Suprapubic skin (tissue), 4 donors: ENCODE measurements at regions not wholly inside any gene's neighbourhood (a gene's known extent, or its start where the extent isn't known, plus 50 kb on each side); places are given as distances from the start of the nearest gene placed in this dataset.

Experiments used
- DNase-seq, 2 donors: peaks; one replicate each; pipeline ENCODE4 v3.0.0-alpha.2; 2019; ENCODE audit warnings: low spot score in 2 of 2
- H3K27ac ChIP-seq: fragments of 200-600 bp; sonication (generic); one replicate; pipeline ENCODE4 v1.5.1; 2019
- H3K27me3 ChIP-seq: fragments of 200-600 bp; sonication (generic); one replicate; pipeline ENCODE4 v1.5.1; 2019
- H3K36me3 ChIP-seq: fragments of 200-600 bp; sonication (generic); one replicate; pipeline ENCODE4 v1.5.1; 2019
- H3K4me1 ChIP-seq: fragments of 200-600 bp; sonication (generic); one replicate; pipeline ENCODE4 v1.5.1; 2019
- H3K4me3 ChIP-seq: fragments of 200-600 bp; sonication (generic); one replicate; pipeline ENCODE4 v1.5.1; 2019; ENCODE audit warnings: mild to moderate bottlenecking
- H3K9me3 ChIP-seq: fragments of 200-600 bp; sonication (generic); one replicate; pipeline ENCODE4 v1.5.1; 2019
- EP300 ChIP-seq: sonication (generic); formaldehyde crosslinking; IDR thresholded peaks from one replicate; pipeline ENCODE4 v1.6.1; 2017; ENCODE audit warnings: antibody characterized with exemption
- POLR2A ChIP-seq, 2 donors: fragments of 450-650 bp; IDR thresholded peaks; one replicate each; pipeline ENCODE4 v1.6.1; 2017; ENCODE audit warnings: antibody characterized with exemption in 2 of 2, mild to moderate bottlenecking in 2 of 2, moderate library complexity in 2 of 2
- POLR2AphosphoS5 ChIP-seq, 3 donors: sonication (generic); formaldehyde crosslinking; IDR thresholded peaks; one replicate each; pipeline ENCODE4 v1.6.1; 2017; ENCODE audit warnings: antibody characterized with exemption in 3 of 3
- WGBS: methylation state at CpG from one replicate; pipeline ENCODE4 v1.1.5; 2018; 5-methylcytosine and 5-hydroxymethylcytosine counted together
- TF ChIP-seq, protein P1 (sequence below), 2 donors: fragments of 200-600 bp in 1 of 2; fragments of 450-650 bp in 1 of 2; sonication (generic) in 1 of 2; IDR thresholded peaks; one replicate each; pipeline ENCODE4 v1.5.1; 2016 to 2019; ENCODE audit warnings: antibody characterized with exemption in 2 of 2, mild to moderate bottlenecking in 1 of 2, moderate library complexity in 1 of 2

DNA sequence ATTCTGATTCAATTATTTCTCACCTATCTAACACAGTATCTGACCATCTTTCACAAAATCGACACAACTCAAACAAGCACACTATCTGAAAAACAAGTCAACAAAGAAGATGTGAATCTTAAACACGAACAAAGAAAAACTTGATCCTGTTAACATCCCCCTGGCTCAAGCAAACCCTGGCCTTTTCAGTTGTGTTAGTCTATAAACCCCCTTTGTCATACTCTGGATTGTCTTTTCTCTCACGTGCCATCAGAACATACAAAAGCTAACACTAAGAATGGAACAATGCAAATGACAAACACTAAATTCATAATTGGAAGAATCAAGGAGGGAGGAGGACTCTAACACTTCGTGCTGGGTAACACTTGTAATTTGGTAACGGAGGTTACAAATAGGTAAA is 168.7 kb downstream of the GASK1B start:
- Histone ChIP-seq H3K4me1 (peaks cover 19% of the 10 kb centered on the region), H3K36me3 (no peaks in the 10 kb centered on the region), H3K27ac (no peak overlapping the region), H3K9me3 (no peaks in the 10 kb centered on the region), H3K27me3 (no peaks in the 10 kb centered on the region), H3K4me3 (no peak overlapping the region)
- 90% methylated on average over 5 of the region's 5 CpGs for WGBS
- TF ChIP-seq POLR2AphosphoS5 (IDR thresholded peaks at IDR 0.05) = no peak
- TF ChIP-seq, protein P1, sequence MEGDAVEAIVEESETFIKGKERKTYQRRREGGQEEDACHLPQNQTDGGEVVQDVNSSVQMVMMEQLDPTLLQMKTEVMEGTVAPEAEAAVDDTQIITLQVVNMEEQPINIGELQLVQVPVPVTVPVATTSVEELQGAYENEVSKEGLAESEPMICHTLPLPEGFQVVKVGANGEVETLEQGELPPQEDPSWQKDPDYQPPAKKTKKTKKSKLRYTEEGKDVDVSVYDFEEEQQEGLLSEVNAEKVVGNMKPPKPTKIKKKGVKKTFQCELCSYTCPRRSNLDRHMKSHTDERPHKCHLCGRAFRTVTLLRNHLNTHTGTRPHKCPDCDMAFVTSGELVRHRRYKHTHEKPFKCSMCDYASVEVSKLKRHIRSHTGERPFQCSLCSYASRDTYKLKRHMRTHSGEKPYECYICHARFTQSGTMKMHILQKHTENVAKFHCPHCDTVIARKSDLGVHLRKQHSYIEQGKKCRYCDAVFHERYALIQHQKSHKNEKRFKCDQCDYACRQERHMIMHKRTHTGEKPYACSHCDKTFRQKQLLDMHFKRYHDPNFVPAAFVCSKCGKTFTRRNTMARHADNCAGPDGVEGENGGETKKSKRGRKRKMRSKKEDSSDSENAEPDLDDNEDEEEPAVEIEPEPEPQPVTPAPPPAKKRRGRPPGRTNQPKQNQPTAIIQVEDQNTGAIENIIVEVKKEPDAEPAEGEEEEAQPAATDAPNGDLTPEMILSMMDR (IDR thresholded peaks at IDR 0.05) = no peak
- no peak for TF ChIP-seq EP300
- TF ChIP-seq POLR2A (IDR thresholded peaks at IDR 0.05) = no peak
- DNase-seq = no peak

DNA sequence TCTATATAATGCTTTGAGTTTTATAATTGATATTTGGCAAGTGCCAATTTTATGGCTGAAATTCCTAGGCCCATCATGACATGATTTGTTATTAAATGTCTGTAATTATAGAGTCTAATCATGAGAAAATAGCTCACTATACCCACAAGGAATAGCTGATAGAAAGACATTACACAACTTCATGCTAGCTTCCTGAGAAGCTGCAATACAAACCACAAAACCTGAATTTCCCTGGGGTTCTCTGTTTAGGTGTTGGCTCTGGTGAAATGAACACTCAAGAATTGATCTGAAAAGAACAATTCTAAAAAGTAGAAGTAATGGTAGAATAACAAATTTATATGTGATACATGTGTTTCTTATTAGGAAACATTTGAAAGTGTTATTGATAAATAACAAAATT is 169.6 kb downstream of the GASK1B start:
- TF ChIP-seq POLR2AphosphoS5 (IDR thresholded peaks at IDR 0.05) = no peak
- no peak for TF ChIP-seq EP300
- no peak for TF ChIP-seq POLR2A (IDR thresholded peaks at IDR 0.05)
- TF ChIP-seq, protein P1 (IDR thresholded peaks at IDR 0.05) = no peak
- H3K9me3 ChIP-seq = no peaks in the 10 kb centered on the region
- peaks cover 11% of the 10 kb centered on the region for H3K4me1 ChIP-seq
- H3K27ac ChIP-seq = no peak overlapping the region
- H3K27me3 ChIP-seq = no peaks in the 10 kb centered on the region
- no peak overlapping the region for H3K4me3 ChIP-seq
- no peak for DNase-seq
- H3K36me3 ChIP-seq = no peaks in the 10 kb centered on the region

DNA sequence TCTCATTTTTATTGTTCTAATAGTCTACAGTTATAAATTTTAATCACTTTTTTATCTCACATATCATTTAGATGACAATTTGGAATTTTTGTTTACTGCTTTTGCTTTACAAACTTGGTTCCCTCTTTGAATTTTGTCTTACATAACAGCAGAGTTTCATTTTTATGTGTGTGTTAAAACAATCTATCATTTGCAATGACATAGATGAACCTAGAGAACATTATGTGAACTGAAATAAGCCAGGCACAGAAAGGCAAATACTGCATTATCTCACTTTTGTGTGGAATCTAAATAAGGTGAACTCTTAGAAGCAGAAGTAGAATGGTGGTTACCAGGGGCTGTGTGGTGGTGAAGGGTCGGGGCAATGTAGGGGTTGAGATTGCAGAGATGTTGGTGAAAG is 170.7 kb downstream of the GASK1B start:
- TF ChIP-seq POLR2A (IDR thresholded peaks at IDR 0.05) (no peak), EP300 (no peak), POLR2AphosphoS5 (IDR thresholded peaks at IDR 0.05) (no peak)
- TF ChIP-seq, protein P1 (IDR thresholded peaks at IDR 0.05) = no peak
- 84% methylated on average over 1 of the region's 1 CpG for WGBS

DNA sequence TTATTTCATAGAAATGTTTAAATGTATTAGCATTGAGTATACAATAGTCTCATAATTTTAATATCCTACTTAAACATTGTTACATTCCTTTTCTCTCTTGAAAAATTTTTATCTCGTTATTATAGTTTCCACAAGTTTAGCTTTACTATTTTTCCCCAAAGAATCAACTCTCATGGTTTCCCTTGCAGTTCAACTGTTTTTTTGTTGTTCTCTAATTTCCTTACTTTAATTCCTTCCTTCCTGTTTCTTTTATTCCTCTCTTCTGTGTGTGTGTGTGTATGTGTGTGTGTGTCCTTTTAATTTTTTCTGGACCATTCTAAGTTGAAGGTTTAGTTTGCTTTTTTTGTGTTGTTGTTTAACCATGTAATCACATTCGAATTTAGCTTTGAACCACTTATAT is 171.1 kb downstream of the GASK1B start:
- Histone ChIP-seq H3K4me1 (peaks cover 8% of the 10 kb centered on the region), H3K36me3 (no peaks in the 10 kb centered on the region), H3K27ac (no peak overlapping the region), H3K4me3 (no peak overlapping the region), H3K27me3 (no peaks in the 10 kb centered on the region), H3K9me3 (no peaks in the 10 kb centered on the region)
- TF ChIP-seq POLR2AphosphoS5 (IDR thresholded peaks at IDR 0.05) = no peak
- TF ChIP-seq EP300 = no peak
- TF ChIP-seq, protein P1 (IDR thresholded peaks at IDR 0.05) = no peak
- no peak for TF ChIP-seq POLR2A (IDR thresholded peaks at IDR 0.05)
- no peak for DNase-seq
- WGBS = 61% methylated on average over 2 of the region's 2 CpGs

More for the DNA sequence above, 170.7 kb downstream of the GASK1B start:
- DNase-seq = no peak
- H3K27me3 ChIP-seq = no peaks in the 10 kb centered on the region
- no peaks in the 10 kb centered on the region for H3K36me3 ChIP-seq
- no peak overlapping the region for H3K4me3 ChIP-seq
- no peaks in the 10 kb centered on the region for H3K9me3 ChIP-seq
- H3K4me1 ChIP-seq = peaks cover 8% of the 10 kb centered on the region
- no peak overlapping the region for H3K27ac ChIP-seq

DNA sequence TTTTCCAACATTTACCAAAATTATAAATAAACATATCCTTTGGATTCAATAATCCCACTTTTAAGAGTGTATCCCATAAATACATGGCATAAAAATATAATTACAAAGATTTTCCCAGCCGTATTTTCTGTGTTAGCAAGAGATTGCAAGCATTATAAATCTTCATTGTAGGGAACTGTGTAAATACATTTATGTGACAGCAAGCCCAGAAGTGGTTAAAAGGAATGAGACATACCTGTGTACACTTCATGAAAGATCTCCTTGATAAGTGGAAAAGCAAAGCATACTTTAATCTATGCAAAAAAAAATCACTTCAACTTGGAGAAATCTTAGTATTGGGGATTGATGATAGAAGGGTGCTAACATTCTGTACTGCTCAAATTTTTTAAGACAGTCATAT is 173.1 kb downstream of the GASK1B start:
- Histone ChIP-seq H3K36me3 (no peaks in the 10 kb centered on the region), H3K4me3 (no peak overlapping the region), H3K27ac (no peak overlapping the region), H3K27me3 (no peaks in the 10 kb centered on the region), H3K4me1 (peaks cover 4% of the 10 kb centered on the region), H3K9me3 (no peaks in the 10 kb centered on the region)
- WGBS = 93% methylated on average over 1 of the region's 1 CpG
- TF ChIP-seq POLR2AphosphoS5 (IDR thresholded peaks at IDR 0.05) = no peak
- TF ChIP-seq, protein P1 (IDR thresholded peaks at IDR 0.05) = no peak
- no peak for TF ChIP-seq POLR2A (IDR thresholded peaks at IDR 0.05)
- no peak for TF ChIP-seq EP300
- no peak for DNase-seq
